ENCODE measurements at regions not wholly inside any gene's neighbourhood (a gene's known extent, or its start where the extent isn't known, plus 50 kb on each side); places are given as distances from the start of the nearest gene placed in this dataset.
"Not testable (repeated sequence)": the region's sequence is repeated elsewhere in the genome, so short reads cannot be mapped to it uniquely, and the experiment has no call there.

DNA sequence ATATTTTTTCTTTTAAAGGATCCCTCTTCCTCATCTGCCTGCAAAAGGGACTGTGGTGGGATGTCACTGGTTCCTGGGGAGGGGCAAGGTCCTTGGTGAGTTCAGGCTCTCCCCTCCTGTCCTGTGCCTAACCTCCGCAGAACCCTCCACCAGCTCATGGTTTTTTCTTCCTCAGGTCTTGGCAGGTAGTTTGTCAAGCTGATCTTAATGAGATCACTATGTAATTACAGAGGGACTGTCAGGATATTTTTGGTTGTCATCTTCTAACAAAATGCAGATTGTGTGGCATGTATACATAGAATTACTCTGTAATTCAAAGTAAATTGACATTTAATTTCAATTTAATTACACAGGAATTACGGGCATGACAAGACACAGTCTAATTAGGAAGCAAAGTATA, 150.3 kb upstream of the SEMA6A start:
- no peak for FAIRE-seq
- DNase-seq (ENCODE audit: insufficient read length, low spot score): no peak

DNA sequence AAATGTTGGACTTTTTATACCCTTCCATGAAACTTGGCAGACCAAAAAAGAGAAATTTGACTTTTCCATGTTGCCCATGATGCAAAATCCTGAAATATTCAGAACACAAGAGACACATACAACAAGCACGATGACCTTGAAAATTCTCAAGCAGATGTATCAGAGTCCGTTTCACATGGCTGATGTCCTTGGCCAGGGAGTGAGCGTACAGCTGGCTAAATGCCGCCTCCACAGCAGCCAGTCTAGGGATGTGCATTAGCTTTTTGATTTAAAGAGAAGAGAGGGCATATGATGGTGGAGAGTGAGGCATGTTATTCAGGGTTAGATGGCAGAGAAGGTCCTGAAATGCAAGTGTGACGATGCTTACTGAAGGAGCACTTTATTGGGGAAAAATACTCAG, 148.0 kb upstream of the SEMA6A start:
- no peak for DNase-seq (ENCODE audit: insufficient read length, low spot score)
- FAIRE-seq: no peak

DNA sequence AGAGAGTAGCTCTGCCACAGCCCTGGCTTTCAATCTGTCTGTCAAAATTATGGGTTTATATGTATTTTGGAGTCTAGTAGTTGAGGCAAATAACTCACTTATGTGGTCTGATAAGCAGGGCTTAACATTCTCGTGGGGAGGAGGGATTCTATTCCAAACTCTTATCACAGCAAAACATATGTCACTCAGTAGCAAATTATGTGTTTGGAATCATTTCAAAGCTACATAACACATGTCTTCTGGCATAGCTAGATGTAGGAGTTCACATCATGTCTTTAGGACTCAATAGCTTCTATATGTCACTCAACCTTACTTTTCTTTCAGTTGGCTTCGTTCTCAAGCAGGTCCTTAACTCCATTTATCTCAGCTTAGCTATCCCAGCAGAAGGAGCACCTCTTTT, 144.5 kb upstream of the SEMA6A start:
- no peak for FAIRE-seq

DNA sequence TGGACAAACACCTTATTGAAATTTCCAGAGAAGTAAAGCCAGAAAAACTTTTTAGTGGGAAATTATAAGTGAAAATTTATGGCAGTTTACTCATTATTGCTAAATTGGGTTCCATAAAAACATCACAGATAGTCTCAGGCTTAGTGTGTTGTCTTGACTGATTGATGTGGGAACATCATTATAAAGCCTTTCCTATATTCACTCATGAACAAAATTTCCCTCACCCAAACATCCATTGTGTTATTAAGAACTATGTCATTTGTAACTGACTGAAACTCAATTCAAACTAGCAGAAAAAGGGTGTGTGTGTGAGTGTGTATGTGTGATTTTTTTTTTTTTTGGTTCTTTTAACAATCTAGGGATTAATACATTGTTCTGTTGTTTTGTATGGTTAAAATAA, 143.7 kb upstream of the SEMA6A start:
- FAIRE-seq (no peak), DNase-seq (ENCODE audit: insufficient read length, low spot score) (no peak)

More for the DNA sequence above, 144.5 kb upstream of the SEMA6A start:
- no peak for DNase-seq (ENCODE audit: insufficient read length, low spot score)

DNA sequence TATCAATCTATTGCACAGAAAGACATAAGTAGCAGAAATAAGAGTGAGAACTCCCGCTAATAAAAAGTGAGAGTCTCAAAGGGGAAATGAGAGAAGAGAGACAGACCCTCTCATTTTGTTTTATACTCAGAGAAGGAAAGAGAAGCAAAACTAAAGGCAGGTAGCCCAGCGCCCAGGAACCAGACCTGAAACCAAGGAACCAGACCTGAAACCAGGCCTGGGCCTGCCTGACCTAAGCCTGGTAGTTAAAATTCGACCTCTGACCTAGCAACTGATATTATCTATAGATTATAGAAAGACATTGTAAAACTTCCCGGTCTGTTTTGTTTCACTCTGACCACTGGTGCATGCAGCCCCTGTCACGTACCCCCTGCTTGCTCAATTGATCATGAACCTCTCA, 134.5 kb upstream of the SEMA6A start:
- FAIRE-seq (no peak), DNase-seq (ENCODE audit: insufficient read length, low spot score) (no peak)

DNA sequence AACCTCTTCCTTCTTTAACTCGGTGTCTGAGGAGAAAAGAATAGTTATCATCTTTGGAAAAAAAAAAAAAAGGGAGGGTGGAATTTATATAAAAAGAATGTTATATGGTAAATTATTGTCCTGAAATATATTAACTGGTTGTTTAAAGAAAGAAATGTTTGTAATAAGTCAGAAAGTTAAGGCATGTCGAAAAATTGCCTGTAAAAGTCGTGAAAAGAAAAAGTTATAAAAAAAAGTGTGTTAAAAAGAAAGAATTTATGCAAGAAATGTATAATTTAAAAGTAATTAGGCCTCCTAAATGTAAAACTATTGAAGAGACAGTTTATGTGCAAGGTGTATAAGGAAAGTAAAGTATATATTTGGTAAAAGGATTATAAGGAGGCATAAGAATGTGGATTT, 130.5 kb upstream of the SEMA6A start:
- FAIRE-seq; DNase-seq (ENCODE audit: insufficient read length, low spot score): not testable (repeated sequence)

DNA sequence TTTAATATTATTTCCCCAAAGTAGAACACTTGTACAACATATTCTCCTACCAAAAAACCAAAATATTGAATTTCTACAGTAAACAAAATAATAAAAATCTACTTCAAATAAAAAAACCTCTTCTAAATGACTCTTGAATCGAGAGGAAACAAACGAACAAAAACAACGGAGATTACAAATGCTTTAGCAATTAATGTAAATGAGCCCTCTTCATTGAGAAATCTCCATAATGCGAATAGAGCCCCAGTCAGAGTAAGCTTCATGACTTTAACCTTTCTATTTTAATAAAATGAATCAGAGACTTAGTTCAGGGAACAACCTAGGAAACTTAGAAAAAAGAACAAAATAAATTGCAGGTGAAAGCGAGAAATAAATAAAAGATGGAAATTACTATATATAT, 129.3 kb upstream of the SEMA6A start:
- FAIRE-seq (no peak), DNase-seq (ENCODE audit: insufficient read length, low spot score) (no peak)

DNA sequence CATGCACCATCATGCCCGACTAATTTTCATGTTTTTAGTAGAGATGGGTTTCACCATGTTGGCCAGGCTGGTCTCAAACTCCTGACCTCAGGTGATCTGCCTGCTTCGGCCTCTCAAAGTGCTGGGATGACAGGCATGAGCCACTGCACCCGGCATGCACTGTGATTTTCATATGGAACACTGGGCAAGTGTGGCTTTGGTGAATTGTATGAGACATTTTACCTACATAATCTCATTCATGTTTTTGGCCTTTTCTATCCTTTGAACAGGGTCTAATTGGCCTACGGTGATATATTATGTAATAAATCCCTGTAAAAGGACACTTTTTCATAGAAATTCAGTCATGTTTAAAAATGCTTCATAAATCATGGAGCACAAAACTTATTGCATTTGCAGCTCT, 128.7 kb upstream of the SEMA6A start:
- FAIRE-seq: no peak

DNA sequence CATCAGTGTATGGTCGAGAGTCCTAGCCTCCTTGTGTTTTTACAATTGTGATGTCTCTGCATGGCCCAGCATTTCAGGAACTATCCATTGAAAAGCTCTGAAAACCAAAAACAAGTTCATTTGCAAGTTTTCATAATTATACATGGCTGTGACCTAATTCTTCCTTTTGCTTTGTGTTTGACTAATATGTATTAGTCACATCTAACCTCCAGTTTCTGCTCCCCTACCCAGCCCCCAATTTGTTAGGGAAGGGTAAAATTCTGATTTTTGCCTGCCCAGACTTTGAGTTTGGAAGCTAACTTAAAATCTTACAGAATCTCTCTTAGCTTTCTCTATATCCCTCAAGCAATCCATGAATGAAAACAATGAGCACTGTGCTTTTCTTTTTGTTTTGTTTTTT, 128.2 kb upstream of the SEMA6A start:
- no peak for FAIRE-seq
- DNase-seq (ENCODE audit: insufficient read length, low spot score): no peak

More for the DNA sequence above, 128.7 kb upstream of the SEMA6A start:
- no peak for DNase-seq (ENCODE audit: insufficient read length, low spot score)

DNA sequence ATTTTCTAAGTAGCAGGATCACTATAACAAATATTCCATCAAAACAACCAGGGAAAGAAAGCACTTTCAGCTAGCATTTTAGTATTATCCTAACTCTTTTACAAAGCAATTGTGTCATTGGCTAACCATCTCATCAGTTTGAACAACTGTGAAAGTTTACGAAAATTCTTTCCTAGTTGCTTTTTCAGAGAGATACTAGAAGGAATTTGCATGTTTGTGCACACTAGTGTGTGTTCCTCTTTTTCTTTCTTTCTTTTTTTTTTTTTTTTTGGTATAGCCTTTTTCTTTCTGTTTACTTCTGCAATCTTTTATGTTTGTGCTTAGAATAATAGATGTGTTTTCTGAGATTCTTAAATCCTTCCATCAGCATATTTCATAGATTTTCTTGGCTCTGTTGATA, 124.7 kb upstream of the SEMA6A start:
- no peak for FAIRE-seq
- no peak for DNase-seq (ENCODE audit: insufficient read length, low spot score)

DNA sequence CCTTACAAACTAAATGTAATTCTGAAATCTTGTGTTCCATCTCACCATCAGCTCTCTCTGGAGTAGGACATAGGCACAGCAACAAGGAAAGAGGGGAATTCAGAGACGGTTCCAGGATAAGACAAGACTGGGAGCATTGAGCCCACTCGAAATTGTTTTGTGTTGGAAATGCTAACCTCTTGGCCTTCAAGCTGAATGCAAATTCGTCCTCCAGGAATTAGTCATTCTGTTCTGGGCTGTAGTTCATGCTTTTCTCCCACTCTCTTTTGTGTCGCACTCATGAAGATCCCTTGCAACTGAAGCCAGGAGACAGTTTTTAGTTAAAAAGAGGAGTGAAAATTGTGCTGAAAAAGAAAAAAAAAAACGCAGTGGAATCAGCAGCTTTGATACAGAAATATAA, 121.7 kb upstream of the SEMA6A start:
- FAIRE-seq: no peak
- DNase-seq (ENCODE audit: insufficient read length, low spot score): no peak

DNA sequence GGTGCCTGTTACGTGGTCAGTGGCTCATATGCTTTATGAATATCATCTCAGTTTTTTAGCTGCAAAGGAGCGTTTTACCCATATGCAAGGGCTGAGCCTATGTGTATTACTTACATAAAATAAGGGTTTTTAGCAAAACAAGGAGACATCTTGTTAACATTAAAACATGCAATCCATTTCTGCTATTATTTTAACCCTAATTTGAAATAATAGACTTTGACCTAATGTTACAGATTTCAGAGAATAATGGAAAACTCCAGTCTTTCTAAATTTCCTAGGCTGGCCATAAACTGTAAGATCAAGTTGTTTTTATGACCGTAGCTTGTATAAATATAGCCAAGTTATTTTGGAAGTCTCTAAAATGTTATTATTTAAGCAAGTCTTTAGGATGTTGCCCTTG, 121.1 kb upstream of the SEMA6A start:
- FAIRE-seq (no peak), DNase-seq (ENCODE audit: insufficient read length, low spot score) (no peak)

DNA sequence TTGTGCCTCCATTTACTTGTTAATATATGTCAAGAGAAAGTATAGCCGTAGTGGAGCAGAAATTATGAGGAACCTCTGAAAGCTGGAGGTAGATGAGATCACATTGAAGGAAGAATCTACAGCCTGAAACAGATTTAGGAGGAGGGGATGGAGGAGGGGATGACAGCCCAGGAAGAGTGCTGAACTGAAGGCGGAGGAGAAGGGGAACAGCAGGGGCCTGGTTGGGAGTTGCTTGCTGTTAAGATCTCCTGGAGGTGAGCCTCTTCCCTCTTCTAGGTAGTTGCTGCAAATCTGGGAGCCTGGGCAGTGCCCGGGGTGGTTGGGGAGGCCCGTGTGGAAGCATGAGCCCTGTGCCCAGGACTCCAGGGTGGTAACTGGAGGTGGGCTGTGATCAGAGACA, 111.8 kb upstream of the SEMA6A start:
- DNase-seq (ENCODE audit: insufficient read length, low spot score): no peak
- no peak for FAIRE-seq

DNA sequence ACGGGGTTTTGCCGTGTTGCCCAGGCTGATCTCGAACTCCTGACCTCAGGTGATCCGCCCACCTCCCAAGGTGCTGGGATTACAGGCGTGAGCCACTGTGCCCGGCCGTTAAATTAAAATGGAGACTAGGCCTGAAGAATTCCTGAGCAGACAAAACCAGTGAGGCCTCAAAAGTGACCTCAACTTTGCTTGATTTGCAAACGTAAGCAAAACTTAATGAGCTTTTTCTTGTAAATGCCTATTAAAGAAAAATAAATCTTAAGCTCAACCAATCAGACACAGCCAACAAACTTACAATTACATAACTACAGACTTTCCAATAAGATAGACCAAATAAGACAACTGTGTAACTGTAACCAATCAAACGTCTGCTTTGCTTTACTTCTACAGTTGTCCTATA, 111.3 kb upstream of the SEMA6A start:
- FAIRE-seq: no peak
- DNase-seq (ENCODE audit: insufficient read length, low spot score): no peak

DNA sequence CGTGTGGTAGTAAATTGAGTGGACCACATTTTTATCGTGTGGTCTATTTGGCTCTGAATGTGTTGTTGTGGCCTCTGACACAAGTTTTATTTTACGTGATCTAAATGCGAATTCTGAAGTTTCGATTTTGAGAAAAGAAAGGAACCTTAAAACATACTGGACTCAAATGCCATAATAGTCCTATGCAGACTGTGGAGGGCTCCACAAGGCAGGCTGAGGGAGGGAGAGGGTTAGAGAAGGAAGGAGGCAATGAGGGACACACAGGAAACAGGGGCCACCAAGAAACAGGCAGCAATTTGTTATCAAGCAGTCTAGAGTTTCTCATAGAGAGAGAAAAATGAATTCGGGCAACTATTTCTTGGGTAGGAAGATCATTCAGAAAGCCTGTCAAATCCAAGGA, 110.4 kb upstream of the SEMA6A start:
- no peak for FAIRE-seq
- DNase-seq (ENCODE audit: insufficient read length, low spot score): no peak

DNA sequence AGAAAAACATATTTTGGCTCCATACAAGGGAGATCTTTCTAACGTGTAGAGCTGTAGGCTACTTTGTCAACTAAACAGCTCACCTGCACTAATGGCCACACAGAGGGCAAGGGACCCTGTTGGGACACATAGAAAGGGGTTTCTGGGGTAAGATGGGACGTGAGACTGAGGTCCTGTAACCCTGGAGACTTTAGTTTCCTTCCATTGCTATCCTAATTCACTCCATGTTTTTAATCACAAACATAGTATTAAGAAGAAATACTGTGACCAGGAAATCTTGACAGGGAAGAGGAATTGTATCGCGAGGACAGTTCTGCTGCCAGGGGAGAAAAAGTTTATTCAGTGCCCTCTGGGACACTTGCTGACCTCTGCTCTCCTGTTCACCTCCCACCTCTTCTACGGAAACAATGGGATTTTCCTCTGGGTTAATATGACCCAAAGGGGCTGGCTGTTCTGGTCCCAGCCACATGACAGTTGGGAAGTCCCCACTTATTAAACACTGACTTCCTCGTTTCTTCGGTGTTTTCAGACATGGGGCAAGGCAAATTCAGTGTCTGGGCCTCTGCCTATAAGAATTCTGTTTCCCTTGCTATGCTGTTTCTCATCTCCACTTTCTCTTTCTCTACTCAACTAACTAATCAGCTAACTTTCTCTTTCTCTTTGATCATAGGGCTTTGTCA, 106.9 kb upstream of the SEMA6A start:
- FAIRE-seq (no peak), DNase-seq (ENCODE audit: insufficient read length, low spot score) (no peak)

DNA sequence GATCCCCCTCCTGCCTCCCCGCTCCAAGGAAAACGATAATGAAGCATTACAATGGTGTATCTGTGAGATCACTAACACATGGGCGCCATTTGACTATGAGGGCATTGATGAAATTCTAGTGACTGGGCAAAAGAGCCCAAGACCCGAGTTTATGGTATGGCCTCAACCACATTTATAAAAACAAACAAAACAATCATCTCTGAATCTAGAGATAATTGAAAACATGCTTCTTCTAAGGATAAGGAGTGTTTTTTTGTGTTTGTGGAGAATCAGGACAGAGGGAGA, 100.9 kb upstream of the SEMA6A start:
- DNase-seq (ENCODE audit: insufficient read length, low spot score) (no peak), FAIRE-seq (no peak)

DNA sequence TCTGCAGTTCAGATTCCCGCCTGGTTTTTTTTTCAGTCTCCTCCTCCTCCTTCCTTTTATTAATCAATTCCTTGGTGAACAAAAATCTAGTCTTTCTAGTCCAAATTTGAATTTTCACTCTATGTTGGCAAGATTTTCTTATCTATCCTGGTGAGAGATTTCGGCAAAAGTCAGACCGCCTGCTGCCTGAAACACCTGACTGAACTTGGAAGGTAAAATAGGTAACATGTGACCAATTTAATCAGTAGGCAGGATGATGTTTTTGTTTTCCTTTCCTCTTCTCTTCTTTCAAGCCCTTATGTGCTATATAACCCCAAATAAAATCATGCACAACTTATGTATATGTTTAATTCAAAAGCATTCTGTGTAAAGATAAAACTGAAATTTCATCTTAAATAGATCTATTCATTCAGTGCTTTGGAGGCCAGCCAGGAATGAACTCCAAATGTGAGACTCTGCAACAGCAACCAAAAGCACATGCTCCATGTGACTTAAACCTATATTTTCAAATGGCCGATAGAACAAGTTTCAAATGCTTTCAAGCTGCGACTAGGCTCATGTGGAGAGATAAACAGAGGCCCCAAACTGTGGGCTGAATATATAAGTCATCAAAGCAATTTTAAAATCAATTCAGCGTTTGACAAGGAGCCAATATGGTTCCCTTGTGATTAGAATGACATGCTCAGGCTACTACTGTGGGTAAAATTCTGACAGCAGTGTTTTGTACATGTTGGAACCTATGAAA, 100.4 kb upstream of the SEMA6A start:
- FAIRE-seq: no peak
- no peak for DNase-seq (ENCODE audit: insufficient read length, low spot score)

DNA sequence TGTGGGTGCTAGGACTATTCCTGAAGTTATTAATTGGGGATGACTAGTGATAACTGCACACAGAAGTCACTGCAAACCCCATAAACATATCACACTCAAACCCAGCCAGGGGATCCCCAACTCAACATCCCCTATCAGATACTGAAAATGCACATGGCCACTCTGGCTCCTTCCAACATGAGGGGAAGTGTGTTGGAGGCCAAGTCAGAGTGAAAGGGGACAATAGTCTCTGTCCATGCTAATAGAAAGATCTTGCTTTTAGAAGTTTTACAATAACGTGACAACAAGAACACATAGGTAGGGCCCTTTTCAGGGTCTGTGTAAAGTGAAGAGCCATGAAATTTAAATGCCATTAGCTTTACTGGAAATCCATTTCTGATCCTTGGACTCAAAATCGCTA, 98.8 kb upstream of the SEMA6A start:
- DNase-seq (ENCODE audit: insufficient read length, low spot score) (no peak), FAIRE-seq (no peak)

DNA sequence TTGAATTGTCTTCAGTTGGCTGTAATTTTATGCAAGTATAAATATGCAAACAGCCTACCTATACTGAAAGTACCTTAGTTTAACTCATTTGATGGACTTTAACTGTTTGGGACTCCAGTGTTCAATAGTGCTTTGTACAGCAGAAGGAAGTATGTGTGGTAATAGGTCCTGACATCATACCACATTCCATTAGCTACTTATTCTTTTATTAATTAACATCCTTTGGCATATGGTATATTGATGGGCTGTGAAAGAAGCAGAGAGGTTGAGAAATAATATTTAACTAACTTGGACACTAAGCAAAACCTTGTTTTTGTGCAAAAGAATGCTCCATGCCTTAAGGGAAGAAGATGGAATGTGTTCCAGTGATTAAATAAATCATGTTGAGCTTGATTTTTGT, 97.6 kb upstream of the SEMA6A start:
- DNase-seq (ENCODE audit: insufficient read length, low spot score) (no peak), FAIRE-seq (no peak)

DNA sequence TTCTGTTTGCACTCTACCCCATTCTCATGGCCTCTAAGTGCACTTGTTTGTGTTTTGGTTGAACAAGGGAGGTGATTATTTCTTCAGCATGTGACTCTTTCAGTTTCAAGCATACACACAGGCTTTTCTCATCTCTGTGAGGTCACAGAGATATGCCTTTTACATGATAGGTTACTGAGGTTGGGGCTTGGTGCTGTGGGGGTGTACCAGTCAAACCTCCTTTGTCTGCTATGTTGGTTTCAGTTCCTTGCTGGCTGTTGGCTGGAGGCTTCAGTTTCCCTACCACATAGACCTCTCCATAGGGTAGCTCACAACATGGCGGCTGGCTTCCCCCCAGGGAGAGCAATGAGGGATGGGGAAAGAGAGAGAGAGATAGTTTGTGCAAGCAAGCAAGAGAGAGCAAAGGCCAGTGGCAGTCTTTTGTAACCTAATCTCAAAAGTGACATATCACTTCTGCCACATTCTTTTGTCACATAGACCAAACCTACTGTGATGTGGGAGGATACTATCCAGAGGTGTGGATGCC, 96.7 kb upstream of the SEMA6A start:
- FAIRE-seq: no peak

DNA sequence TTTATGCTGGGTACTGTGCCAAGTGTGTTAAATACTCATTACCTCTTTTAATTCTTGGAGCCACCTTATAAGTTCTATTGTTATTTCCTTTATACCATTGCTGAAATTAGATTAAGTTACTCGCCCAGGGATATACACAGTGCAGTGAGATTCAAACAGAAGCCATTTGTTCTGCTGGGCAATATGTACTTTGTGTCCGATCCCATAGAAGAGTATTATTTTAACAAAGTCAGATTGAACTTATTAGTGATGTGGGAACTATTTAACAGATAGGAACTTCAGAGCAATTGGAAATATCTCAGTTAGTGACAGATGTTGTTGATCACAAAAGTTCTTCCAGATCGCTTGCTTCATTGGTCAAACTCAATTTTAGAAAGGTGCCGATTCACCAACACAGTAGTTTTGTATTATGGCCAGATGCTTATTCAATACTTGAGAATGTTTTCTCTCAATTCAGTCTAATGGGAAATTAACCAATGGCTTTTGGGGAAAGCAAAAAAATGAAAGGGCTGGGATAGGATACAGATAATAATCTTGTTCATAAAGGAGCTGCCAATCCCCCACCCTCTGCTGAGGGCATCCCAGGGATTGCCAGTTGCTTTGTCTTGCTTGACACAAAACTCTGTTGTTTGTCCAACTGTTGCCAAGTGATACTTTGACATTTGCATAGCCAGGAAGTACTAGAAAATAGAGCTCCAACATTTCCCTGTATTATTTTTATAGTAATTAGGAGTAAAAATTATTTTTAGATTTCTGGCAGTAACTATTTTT, 94.8 kb upstream of the SEMA6A start:
- FAIRE-seq: no peak
- no peak for DNase-seq (ENCODE audit: insufficient read length, low spot score)

More for the DNA sequence above, 96.7 kb upstream of the SEMA6A start:
- no peak for DNase-seq (ENCODE audit: insufficient read length, low spot score)

Data from HTR-8/SVneo (cell line).